GM10248 (cell line): ENCODE measurements at regions not wholly inside any gene's neighbourhood (a gene's known extent, or its start where the extent isn't known, plus 50 kb on each side); places are given as distances from the start of the nearest gene placed in this dataset.
"Not testable (repeated sequence)": the region's sequence is repeated elsewhere in the genome, so short reads cannot be mapped to it uniquely, and the experiment has no call there.

Source experiments
- CTCF ChIA-PET: fragments of 300-600 bp; sonication (Branson Sonifier 250); formaldehyde crosslinking; extraction: SDS; loops from one replicate; lab custom pipeline; 2021; ENCODE audit warnings: antibody characterized with exemption; lab: Yijun Ruan, JAX
- POLR2A ChIA-PET: fragments of 350-650 bp; sonication (Branson Sonifier 250); formaldehyde crosslinking; extraction: SDS; loops from one replicate; lab custom pipeline; 2020; ENCODE audit warnings: antibody characterized with exemption; lab: Yijun Ruan, JAX
- DNase-seq: peaks from one replicate; pipeline ENCODE4 v3.0.0; 2012; ENCODE audit errors: extremely low spot score
- TF ChIP-seq, protein P1 (sequence below): IDR thresholded peaks from 2 replicates; pipeline ENCODE4 v1.5.1; 2012; ENCODE audit warnings: mild to moderate bottlenecking, low read depth; ENCODE audit errors: extremely low read depth, missing control alignments, control extremely low read depth

DNA sequence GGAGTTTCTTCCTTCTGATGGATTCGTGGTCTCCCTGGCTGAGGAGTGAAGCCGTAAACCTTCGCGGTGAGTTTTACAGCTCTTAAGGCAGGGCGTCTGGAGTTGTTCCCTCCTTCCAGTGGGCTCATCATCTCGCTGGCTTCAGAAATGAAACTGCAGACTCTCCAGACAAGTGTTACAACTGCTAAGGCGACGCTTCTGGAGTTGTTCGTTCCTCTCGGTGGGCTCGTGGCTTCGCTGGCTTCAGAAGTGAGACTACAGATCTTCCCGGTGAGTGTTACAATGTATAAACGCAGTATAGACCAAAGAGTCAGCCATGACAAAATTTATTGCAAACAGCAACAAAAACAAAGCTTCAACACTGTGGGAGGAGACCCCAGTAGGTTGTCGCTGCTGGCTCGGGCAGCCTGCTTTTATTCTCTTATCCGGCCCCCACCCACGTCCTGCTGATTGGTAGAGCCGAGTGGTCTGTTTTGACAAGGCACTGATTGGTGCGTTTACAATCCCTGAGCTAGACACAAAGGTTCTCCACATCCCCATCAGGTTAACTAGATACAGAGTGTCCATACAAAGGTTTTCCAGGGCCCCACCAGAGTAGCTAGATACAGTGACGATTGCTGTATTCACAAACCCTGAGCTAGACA, 113.2 kb downstream of the GPX5 start:
- TF ChIP-seq, protein P1, sequence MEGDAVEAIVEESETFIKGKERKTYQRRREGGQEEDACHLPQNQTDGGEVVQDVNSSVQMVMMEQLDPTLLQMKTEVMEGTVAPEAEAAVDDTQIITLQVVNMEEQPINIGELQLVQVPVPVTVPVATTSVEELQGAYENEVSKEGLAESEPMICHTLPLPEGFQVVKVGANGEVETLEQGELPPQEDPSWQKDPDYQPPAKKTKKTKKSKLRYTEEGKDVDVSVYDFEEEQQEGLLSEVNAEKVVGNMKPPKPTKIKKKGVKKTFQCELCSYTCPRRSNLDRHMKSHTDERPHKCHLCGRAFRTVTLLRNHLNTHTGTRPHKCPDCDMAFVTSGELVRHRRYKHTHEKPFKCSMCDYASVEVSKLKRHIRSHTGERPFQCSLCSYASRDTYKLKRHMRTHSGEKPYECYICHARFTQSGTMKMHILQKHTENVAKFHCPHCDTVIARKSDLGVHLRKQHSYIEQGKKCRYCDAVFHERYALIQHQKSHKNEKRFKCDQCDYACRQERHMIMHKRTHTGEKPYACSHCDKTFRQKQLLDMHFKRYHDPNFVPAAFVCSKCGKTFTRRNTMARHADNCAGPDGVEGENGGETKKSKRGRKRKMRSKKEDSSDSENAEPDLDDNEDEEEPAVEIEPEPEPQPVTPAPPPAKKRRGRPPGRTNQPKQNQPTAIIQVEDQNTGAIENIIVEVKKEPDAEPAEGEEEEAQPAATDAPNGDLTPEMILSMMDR: no peak
- DNase-seq: no peak
- ChIA-PET CTCF (no interaction called here), POLR2A (no interaction called here)

GRCh38 chr6:28639445-28640290, 114.0 kb downstream of the GPX5 start:
- DNase-seq, CTCF ChIA-PET, POLR2A ChIA-PET: not testable (repeated sequence)

- DNase-seq: no peak
- CTCF ChIA-PET: no interaction called here
These were observed 117.5 kb downstream of the GPX5 start for GRCh38 chr6:28643017-28643740.

DNA sequence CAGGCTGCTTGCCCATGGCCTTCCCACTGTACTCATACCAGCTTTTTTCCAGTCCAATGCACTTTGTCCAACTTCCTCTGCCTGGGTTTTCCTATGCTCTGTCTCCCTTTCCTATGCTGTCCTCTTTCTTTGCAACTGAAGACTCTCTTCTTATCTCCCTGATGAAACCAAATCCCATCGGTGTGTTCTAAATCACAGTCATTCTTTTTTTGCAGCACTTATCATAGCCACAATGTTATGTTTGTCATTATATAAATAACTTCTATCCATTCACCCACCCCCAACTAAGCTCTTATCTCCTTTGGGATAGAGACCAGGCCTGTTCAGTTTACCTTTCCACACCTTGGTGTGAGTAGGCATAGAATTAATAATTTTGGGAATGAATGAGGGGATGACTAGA, 121.0 kb downstream of the GPX5 start:
- no peak for DNase-seq
- ChIA-PET POLR2A (no interaction called here), CTCF (no interaction called here)
- TF ChIP-seq, protein P1: no peak

More at GRCh38 chr6:28643017-28643740, 117.5 kb downstream of the GPX5 start:
- POLR2A ChIA-PET: no interaction called here
- TF ChIP-seq, protein P1: no peak

DNA sequence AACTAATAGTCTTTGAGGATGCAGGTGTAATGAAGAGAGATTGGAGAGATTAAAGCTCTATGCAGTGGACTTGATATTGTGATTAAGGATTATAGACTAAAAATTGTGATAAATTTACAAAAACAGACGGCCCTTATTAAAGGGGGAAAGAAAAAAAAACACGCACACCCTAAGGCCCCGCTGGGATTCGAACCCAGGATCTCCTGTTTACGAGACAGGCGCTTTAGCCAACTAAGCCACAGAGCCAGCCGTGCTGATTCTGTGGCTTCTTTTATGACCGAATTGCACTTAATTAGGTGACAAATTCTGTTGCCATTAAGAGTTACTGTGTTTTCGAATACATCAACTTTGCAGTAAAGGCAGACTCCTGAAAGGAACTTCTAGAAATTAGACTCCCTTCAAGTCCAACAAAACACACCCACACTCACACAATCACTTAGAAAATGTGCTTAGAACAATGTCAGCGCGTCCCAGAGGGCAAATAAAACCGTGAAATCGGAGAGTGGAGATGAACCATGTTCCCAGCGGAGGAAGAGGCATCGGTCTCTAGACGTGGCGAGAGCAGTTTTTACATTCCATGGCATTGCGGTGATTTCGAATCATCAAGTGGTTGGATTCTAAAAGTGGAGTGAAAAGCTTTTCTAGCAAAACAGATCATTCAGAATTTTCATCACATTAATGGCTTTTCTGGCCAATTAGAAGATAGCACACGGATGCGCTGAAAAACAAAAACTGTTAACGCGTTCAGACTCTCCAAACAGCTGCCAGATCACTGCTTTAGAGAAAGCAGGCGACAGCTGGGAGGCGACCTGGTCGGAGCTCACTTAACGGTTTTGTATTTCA, 122.6 kb downstream of the GPX5 start:
- TF ChIP-seq, protein P1: no peak
- CTCF ChIA-PET: interaction anchor here (1.6 kb wide), 1 partner anchor 10 kb away, joined by 4 read pairs; no protein-coding TSS in a partner anchor
- peak; percentile 43 for DNase-seq
- POLR2A ChIA-PET: no interaction called here

DNA sequence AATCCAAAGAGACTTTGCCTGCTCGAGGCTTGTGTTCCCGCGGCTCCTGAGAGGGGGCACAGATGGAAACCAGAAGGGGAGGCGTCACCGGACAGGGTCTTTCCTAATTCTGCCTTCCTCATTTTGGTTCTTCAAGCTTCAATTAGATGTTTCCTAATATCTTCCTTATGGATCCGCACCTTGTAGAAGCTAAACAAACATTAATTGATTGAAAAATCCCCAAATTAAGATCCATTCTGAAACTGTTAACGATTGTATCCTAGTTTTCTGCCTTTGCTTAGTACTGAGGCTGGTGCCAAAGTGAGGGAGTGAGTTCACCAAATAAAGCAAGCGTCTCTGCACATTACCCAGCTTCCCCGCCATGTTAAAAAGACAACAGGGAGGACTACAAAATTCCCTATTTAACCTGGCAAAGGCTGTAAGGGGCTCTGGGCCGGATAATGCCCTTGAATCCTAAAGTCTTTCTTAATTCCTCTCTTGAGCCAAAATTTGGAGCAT, 123.2 kb downstream of the GPX5 start:
- no peak for DNase-seq
- ChIA-PET POLR2A (no interaction called here), CTCF (interaction anchor here (1.6 kb wide), 1 partner anchor 9 kb away, joined by 4 read pairs; no protein-coding TSS in a partner anchor)
- TF ChIP-seq, protein P1: no peak
